PC-9 (cell line): ENCODE measurements at regions not wholly inside any gene's neighbourhood (a gene's known extent, or its start where the extent isn't known, plus 50 kb on each side); places are given as distances from the start of the nearest gene placed in this dataset.
A peak's percentile ranks its signal among the peaks of the same experiment; 100 is the strongest.
"Not testable (repeated sequence)": the region's sequence is repeated elsewhere in the genome, so short reads cannot be mapped to it uniquely, and the experiment has no call there.

Source experiments
- BruUV-seq: library from RNA; stranded (reverse); fragments of 400-500 nt; replicated peaks from 2 replicates; lab custom pipeline; 2021; lab: Mats Ljungman, UMichigan
- CTCF ChIA-PET: fragments of 300-600 bp; sonication (Branson Sonifier 250); formaldehyde crosslinking; loops from one replicate; lab custom pipeline; 2022; ENCODE audit warnings: antibody characterized with exemption; lab: Charles Lee
- POLR2A ChIA-PET: fragments of 300-600 bp; sonication (Branson Sonifier 250); formaldehyde crosslinking; loops from one replicate; lab custom pipeline; 2022; ENCODE audit warnings: antibody characterized with exemption; ENCODE audit not compliant: unreplicated experiment; lab: Charles Lee
- DNase-seq, 2 experiments: peaks; one replicate each; pipeline versions ENCODE4 v3.0.0 to v3.0.0-alpha.2; 2015 to 2022; ENCODE audit warnings: mixed read lengths in 1 of 2
- H2AFZ ChIP-seq: fragments of 200-600 bp; sonication (generic); 2 replicates; pipeline ENCODE4 v1.8.1; 2017; ENCODE audit warnings: antibody characterized with exemption
- H3F3A ChIP-seq: fragments of 200-600 bp; sonication (generic); 2 replicates; pipeline ENCODE4 v1.8.1; 2017; ENCODE audit warnings: antibody characterized with exemption, mild to moderate bottlenecking, low read depth; ENCODE audit not compliant: insufficient read depth
- H3K27ac ChIP-seq: fragments of 200-600 bp; sonication (generic); 2 replicates; pipeline ENCODE4 v1.6.1; 2016; ENCODE audit warnings: mixed run types
- H3K27me3 ChIP-seq: fragments of 200-600 bp; sonication (generic); 2 replicates; pipeline ENCODE4 v1.6.1; 2016; ENCODE audit warnings: low read depth, mixed run types; ENCODE audit not compliant: insufficient read depth
- H3K36me3 ChIP-seq: fragments of 200-600 bp; sonication (generic); 2 replicates; pipeline ENCODE4 v1.6.1; 2016; ENCODE audit warnings: low read depth, mixed run types
- H3K4me1 ChIP-seq: fragments of 200-600 bp; sonication (generic); replicated peaks from 2 replicates; pipeline ENCODE4 v1.6.1; 2016; ENCODE audit warnings: mixed run types; ENCODE audit not compliant: insufficient read depth
- H3K4me2 ChIP-seq: fragments of 200-600 bp; sonication (generic); 2 replicates; pipeline ENCODE4 v1.6.1; 2017; ENCODE audit warnings: mixed run types
- H3K4me3 ChIP-seq: fragments of 200-600 bp; sonication (generic); 2 replicates; pipeline ENCODE4 v1.6.1; 2016; ENCODE audit warnings: mixed run types
- H3K79me2 ChIP-seq: fragments of 200-600 bp; sonication (generic); 2 replicates; pipeline ENCODE4 v1.6.1; 2017; ENCODE audit warnings: low read depth, mixed run types
- H3K9me2 ChIP-seq: fragments of 200-600 bp; sonication (generic); 2 replicates; pipeline ENCODE4 v1.8.1; 2017; ENCODE audit warnings: mild to moderate bottlenecking; ENCODE audit not compliant: insufficient read depth
- H3K9me3 ChIP-seq: fragments of 200-600 bp; sonication (generic); 2 replicates; pipeline ENCODE4 v1.8.1; 2016; ENCODE audit warnings: low read depth; ENCODE audit not compliant: insufficient read depth
- H4K20me1 ChIP-seq: fragments of 200-600 bp; sonication (generic); 2 replicates; pipeline ENCODE4 v1.8.1; 2017; ENCODE audit not compliant: insufficient read depth
- EZH2 ChIP-seq: fragments of 200-600 bp; sonication (generic); IDR thresholded peaks from 2 replicates; pipeline ENCODE4 v1.8.0; 2017; ENCODE audit warnings: antibody characterized with exemption, low read depth
- intact Hi-C: fragments of 100-400 bp; cut with micrococcal nuclease; formaldehyde crosslinking; loops from one replicate; pipeline ENCODE4 v1.10.0; 2022; ENCODE audit not compliant: unreplicated experiment
- TF ChIP-seq, protein P1 (sequence below): fragments of 200-600 bp; sonication (generic); conservative IDR thresholded peaks from 2 replicates; pipeline ENCODE4 v1.6.1; 2017; ENCODE audit warnings: mixed run types, antibody characterized with exemption, mild to moderate bottlenecking, moderate library complexity

DNA sequence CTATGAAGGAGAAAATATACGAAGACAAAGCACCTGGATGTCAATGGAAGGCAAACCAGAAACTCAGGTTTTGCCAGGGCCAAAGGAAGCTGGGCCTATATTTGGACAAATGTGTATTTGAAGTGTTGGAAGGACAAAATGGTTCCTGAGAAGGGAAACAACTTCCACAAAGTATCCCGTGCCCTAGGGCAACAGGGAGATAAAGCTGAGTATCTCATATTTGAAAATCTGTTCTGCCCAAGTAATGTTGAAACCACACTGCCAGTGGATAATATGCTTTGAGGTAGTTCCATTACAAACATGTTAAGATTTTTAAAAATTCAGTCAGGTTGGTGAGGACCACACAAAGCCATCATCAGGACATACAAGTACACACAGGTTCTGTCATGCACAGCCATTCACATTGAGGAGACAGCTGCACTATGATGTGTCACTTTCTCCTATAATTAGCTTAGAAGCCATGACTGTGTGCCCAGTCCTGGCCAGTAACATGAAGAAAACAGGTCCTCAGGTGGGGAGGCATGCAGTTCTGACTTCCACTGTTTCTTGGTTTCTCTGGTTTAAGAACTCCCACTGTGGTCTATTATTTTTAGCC lies 116.4 kb downstream of the PWWP3B start:
- H3K4me1 ChIP-seq, result 0 out of 2 replicates have a peak, but pooled peaks cover under 1% of the 10 kb centered on the region
- H3K4me2 ChIP-seq, result no peak overlapping the region
- no peaks in the 10 kb centered on the region for H3K27me3 ChIP-seq
- BruUV-seq, result no TSS peak
- ChIA-PET POLR2A (no interaction called here), CTCF (no interaction called here)
- H3K79me2 ChIP-seq, result no peaks in the 10 kb centered on the region
- no peaks in the 10 kb centered on the region for H3K9me3 ChIP-seq
- DNase-seq, result no peak
- no peaks in the 10 kb centered on the region for H3K9me2 ChIP-seq
- no peak overlapping the region for H3K27ac ChIP-seq
- no peaks in the 10 kb centered on the region for H4K20me1 ChIP-seq
- H3F3A ChIP-seq, result no peaks in the 10 kb centered on the region
- no peak overlapping the region for H2AFZ ChIP-seq
- intact Hi-C loops, result no loop called here
- no peak overlapping the region for H3K4me3 ChIP-seq
- no peak for TF ChIP-seq EZH2
- TF ChIP-seq, protein P1, sequence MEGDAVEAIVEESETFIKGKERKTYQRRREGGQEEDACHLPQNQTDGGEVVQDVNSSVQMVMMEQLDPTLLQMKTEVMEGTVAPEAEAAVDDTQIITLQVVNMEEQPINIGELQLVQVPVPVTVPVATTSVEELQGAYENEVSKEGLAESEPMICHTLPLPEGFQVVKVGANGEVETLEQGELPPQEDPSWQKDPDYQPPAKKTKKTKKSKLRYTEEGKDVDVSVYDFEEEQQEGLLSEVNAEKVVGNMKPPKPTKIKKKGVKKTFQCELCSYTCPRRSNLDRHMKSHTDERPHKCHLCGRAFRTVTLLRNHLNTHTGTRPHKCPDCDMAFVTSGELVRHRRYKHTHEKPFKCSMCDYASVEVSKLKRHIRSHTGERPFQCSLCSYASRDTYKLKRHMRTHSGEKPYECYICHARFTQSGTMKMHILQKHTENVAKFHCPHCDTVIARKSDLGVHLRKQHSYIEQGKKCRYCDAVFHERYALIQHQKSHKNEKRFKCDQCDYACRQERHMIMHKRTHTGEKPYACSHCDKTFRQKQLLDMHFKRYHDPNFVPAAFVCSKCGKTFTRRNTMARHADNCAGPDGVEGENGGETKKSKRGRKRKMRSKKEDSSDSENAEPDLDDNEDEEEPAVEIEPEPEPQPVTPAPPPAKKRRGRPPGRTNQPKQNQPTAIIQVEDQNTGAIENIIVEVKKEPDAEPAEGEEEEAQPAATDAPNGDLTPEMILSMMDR, result no peak
- H3K36me3 ChIP-seq, result no peaks in the 10 kb centered on the region

DNA sequence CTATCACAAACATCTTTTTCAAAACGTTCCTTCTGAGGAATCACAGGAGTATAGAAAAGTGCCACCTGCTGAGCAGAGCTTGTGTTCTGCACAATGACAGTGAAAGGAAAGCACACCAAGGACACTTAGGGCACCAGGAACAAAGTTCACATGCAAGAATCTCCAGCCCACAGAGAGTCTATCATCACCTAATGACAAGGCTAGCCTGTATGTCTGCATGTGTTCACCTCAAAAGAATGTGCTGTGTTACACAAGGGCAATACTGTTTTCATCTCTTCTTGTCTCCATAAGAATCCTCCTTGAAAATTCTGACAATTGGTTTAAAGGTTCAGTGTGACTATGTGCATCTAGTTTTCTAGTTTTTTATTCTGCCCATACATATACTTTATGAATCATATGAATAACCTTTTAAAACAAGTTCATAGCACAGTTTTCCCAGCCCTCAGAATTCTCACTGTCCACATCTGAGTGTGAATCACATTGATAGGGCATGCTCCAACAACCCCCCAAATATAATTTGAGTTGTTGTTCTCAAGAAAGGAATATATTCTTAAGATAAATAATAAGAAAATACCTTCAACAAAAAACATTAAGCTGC lies 118.0 kb downstream of the PWWP3B start:
- Histone ChIP-seq H2AFZ (no peak overlapping the region), H3K27ac (no peak overlapping the region), H3K27me3 (no peaks in the 10 kb centered on the region), H3K9me3 (no peaks in the 10 kb centered on the region), H3K36me3 (no peaks in the 10 kb centered on the region), H3K9me2 (no peaks in the 10 kb centered on the region), H3K4me1 (no peaks in the 10 kb centered on the region), H3F3A (no peaks in the 10 kb centered on the region), H3K79me2 (no peaks in the 10 kb centered on the region), H4K20me1 (no peaks in the 10 kb centered on the region), H3K4me3 (no peak overlapping the region), H3K4me2 (no peak overlapping the region)
- ChIA-PET CTCF (no interaction called here), POLR2A (no interaction called here)
- BruUV-seq, result no TSS peak
- TF ChIP-seq, protein P1, result no peak
- TF ChIP-seq EZH2, result no peak
- intact Hi-C loops, result no loop called here
- DNase-seq, result peak in 1 of 2 experiments; percentile 52

DNA sequence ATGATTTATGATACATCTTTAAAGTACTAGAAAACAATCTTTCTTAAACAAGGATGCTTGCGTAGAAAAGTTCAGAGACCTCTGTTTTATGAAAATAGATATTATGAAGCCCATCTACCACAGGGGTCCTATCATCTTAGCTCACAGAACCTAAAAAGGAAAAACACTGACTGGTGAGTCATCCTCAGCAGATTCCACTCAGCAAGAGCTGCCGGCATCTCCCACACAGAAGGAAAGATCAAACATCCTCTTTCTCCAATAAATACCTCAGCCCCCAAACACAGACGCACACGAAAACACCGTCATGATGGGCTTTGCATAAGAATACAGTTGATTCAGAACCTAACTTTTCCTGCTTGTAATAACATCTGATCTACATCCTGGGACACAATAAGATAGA lies 122.7 kb downstream of the PWWP3B start:
- H3K4me2 ChIP-seq, H3K9me3 ChIP-seq, H3K36me3 ChIP-seq, H4K20me1 ChIP-seq, DNase-seq, H3K27me3 ChIP-seq, POLR2A ChIA-PET, H2AFZ ChIP-seq, CTCF ChIA-PET, H3K9me2 ChIP-seq, intact Hi-C loops, H3K4me1 ChIP-seq, H3K27ac ChIP-seq, H3K79me2 ChIP-seq, BruUV-seq, H3F3A ChIP-seq, H3K4me3 ChIP-seq: not testable (repeated sequence)

DNA sequence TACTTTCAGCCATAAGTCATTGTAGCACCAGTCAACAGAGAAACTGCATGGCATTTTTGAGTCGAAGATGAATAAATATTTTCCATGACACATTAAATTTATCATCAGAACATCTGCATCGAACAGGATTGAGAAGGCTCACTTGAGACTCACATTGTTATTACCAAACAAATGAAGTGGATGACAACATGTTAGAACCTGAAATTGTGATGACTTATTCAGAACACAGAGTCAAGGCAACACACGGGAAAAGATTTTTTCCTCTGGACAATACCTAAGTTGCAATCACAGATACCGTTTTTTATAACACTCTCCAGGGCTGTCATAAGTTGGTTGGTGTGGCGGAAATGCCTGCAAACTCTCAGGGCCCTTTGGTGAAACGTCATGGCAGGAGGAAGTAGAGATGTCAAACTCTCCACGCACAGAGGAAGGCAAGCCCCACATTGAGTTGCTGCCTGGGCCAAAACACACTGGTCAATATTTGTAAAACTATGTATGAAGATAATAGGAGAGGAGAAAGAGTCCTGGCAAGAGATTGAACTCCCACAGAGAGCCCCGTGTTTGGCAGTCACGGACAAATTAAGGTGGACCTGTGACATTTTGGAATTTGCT lies 123.8 kb downstream of the PWWP3B start:
- H3K36me3 ChIP-seq, H3F3A ChIP-seq, DNase-seq, H4K20me1 ChIP-seq, BruUV-seq, H3K4me2 ChIP-seq, H3K79me2 ChIP-seq, H2AFZ ChIP-seq, H3K4me3 ChIP-seq, POLR2A ChIA-PET, intact Hi-C loops, H3K9me2 ChIP-seq, H3K27me3 ChIP-seq, CTCF ChIA-PET, H3K9me3 ChIP-seq, H3K27ac ChIP-seq, H3K4me1 ChIP-seq: not testable (repeated sequence)
